ENCODE measurements at regions not wholly inside any gene's neighbourhood (a gene's known extent, or its start where the extent isn't known, plus 50 kb on each side); places are given as distances from the start of the nearest gene placed in this dataset.

DNA sequence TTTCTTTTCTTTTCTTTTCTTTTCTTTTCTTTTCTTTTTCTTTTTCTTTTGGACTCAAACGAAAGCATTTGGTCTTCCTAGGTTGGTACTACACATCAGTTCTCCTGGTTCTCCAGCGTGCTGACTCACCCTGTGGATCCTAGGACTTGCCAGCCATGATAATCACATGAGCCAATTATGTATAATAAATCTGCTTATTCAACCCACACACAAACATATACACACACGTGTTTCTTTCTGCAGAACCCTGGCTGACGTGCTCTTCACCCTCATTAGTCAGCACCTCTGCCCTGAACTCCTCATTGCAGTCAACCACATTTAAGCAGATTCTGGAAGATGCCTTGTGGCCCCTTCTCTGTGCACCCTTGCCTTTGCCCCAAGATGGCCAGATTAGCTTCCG, 162.4 kb upstream of the MYT1L start:
- no peak overlapping the region for H3K27ac Mint-ChIP-seq (ENCODE audit: unreplicated experiment)
- peaks cover 2% of the 10 kb centered on the region for H3K9me3 Mint-ChIP-seq (ENCODE audit: unreplicated experiment)
- no peaks in the 10 kb centered on the region for H3K4me1 Mint-ChIP-seq (ENCODE audit: low read depth, unreplicated experiment)
- H3K27me3 Mint-ChIP-seq (ENCODE audit: unreplicated experiment): peaks cover 7% of the 10 kb centered on the region
- TF ChIP-seq CTCF (IDR thresholded peaks at IDR 0.05; ENCODE audit: partially characterized antibody, unreplicated experiment): no peak
- no peak for DNase-seq
- no peaks in the 10 kb centered on the region for H3K36me3 Mint-ChIP-seq (ENCODE audit: unreplicated experiment)
- H3K4me3 Mint-ChIP-seq (ENCODE audit: unreplicated experiment): no peak overlapping the region

DNA sequence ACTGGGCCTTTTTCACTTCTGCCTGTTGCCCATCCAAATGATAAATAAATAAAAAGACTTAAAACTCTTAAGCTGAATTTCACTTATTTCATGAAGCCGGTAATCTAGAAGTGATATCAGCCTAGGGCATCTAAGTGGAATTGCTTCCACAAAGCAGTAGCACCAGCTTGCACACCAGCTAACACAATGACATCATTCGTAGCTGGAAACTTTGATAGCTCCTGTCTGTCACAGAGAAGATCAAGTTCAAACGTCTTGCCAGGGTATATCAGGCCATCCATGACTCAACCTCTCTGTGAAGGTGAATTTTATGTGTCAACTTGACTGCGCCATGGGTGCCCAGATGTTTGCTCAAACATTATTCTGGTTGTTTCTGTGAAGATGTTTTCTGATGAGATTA, 161.7 kb upstream of the MYT1L start:
- peaks cover 7% of the 10 kb centered on the region for H3K27me3 Mint-ChIP-seq (ENCODE audit: unreplicated experiment)
- no peak overlapping the region for H3K4me3 Mint-ChIP-seq (ENCODE audit: unreplicated experiment)
- no peak for TF ChIP-seq CTCF (IDR thresholded peaks at IDR 0.05; ENCODE audit: partially characterized antibody, unreplicated experiment)
- H3K9me3 Mint-ChIP-seq (ENCODE audit: unreplicated experiment): peaks cover 2% of the 10 kb centered on the region
- no peaks in the 10 kb centered on the region for H3K4me1 Mint-ChIP-seq (ENCODE audit: low read depth, unreplicated experiment)
- no peaks in the 10 kb centered on the region for H3K36me3 Mint-ChIP-seq (ENCODE audit: unreplicated experiment)
- no peak for DNase-seq
- H3K27ac Mint-ChIP-seq (ENCODE audit: unreplicated experiment): no peak overlapping the region

DNA sequence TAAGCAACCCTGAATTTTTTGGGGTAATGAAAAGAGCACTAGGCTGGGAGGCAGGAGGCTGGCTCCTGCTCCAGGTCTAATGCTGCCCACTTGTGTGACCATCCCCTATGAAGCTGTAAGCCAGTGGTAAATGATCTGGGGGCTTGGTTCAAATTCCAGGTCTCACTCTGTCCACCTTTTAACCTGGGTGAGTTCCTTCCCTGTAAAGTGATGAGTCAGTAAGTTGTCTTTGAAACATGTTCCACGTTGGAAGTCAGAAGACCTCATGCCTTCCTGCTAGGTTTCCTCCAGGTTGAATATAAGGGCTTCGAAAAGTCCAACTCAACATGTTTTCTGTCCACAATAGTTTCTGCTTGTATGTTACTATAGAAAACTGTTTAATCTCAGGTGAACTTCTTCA, 160.9 kb upstream of the MYT1L start:
- Mint-ChIP-seq H3K27me3 (ENCODE audit: unreplicated experiment) (peaks cover 7% of the 10 kb centered on the region), H3K27ac (ENCODE audit: unreplicated experiment) (no peak overlapping the region), H3K4me1 (ENCODE audit: low read depth, unreplicated experiment) (no peaks in the 10 kb centered on the region), H3K36me3 (ENCODE audit: unreplicated experiment) (no peaks in the 10 kb centered on the region), H3K9me3 (ENCODE audit: unreplicated experiment) (peaks cover 2% of the 10 kb centered on the region), H3K4me3 (ENCODE audit: unreplicated experiment) (no peak overlapping the region)
- TF ChIP-seq CTCF (IDR thresholded peaks at IDR 0.05; ENCODE audit: partially characterized antibody, unreplicated experiment): no peak
- no peak for DNase-seq

GRCh38 chr2:2484301-2484700, 153.2 kb upstream of the MYT1L start:
- Mint-ChIP-seq H3K36me3 (ENCODE audit: unreplicated experiment) (no peaks in the 10 kb centered on the region), H3K27ac (ENCODE audit: unreplicated experiment) (no peak overlapping the region), H3K4me1 (ENCODE audit: low read depth, unreplicated experiment) (no peaks in the 10 kb centered on the region), H3K4me3 (ENCODE audit: unreplicated experiment) (no peak overlapping the region), H3K9me3 (ENCODE audit: unreplicated experiment) (peaks cover 1% of the 10 kb centered on the region), H3K27me3 (ENCODE audit: unreplicated experiment) (no peaks in the 10 kb centered on the region)
- no peak for TF ChIP-seq CTCF (IDR thresholded peaks at IDR 0.05; ENCODE audit: partially characterized antibody, unreplicated experiment)
- DNase-seq: no peak

DNA sequence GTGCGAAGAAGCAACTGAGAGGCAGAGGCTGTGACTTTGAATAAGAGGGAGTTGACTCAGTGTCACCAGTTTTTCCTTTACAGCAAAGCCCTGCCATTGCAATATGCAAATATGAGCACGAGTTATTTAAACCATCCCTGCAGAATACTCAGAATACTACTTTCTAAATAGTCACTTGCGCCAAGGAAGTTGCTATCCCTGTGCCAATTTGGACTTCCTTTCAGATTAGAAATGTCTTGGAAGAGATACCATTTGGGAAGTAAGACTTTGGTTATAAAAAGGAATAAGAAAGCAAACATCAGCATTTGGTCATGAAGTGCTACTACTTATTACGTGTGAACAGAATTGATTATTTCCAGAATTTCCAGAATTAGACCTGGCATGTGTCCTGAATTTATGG, 151.8 kb upstream of the MYT1L start:
- H3K27me3 Mint-ChIP-seq (ENCODE audit: unreplicated experiment): no peaks in the 10 kb centered on the region
- H3K36me3 Mint-ChIP-seq (ENCODE audit: unreplicated experiment): no peaks in the 10 kb centered on the region
- H3K4me1 Mint-ChIP-seq (ENCODE audit: low read depth, unreplicated experiment): no peaks in the 10 kb centered on the region
- H3K27ac Mint-ChIP-seq (ENCODE audit: unreplicated experiment): no peak overlapping the region
- no peak for DNase-seq
- peaks cover 1% of the 10 kb centered on the region for H3K9me3 Mint-ChIP-seq (ENCODE audit: unreplicated experiment)
- no peak overlapping the region for H3K4me3 Mint-ChIP-seq (ENCODE audit: unreplicated experiment)
- no peak for TF ChIP-seq CTCF (IDR thresholded peaks at IDR 0.05; ENCODE audit: partially characterized antibody, unreplicated experiment)

Data from glutamatergic neuron (in vitro differentiated cells).